Endothelial cell of umbilical vein (primary cell): ENCODE measurements at regions not wholly inside any gene's neighbourhood (a gene's known extent, or its start where the extent isn't known, plus 50 kb on each side); places are given as distances from the start of the nearest gene placed in this dataset.

Experiments
- BruUV-seq: library from RNA; stranded (reverse); fragments of 400-500 nt; replicated peaks from 2 replicates; lab custom pipeline; 2021; lab: Mats Ljungman, UMichigan
- CTCF ChIA-PET: fragments of 300-600, 350-600 bp; sonication (Branson Sonifier 250); formaldehyde crosslinking; loops from one replicate; lab custom pipeline; 2021; ENCODE audit warnings: antibody characterized with exemption, inconsistent platforms; lab: Charles Lee
- POLR2A ChIA-PET: fragments of 300-600, 350-600 bp; sonication (Branson Sonifier 250); formaldehyde crosslinking; loops from one replicate; lab custom pipeline; 2021; ENCODE audit warnings: antibody characterized with exemption, inconsistent platforms; lab: Charles Lee
- DNase-seq: peaks from one replicate; pipeline ENCODE4 v3.0.0-alpha.2; 2011; ENCODE audit warnings: low read depth, low spot score
- FAIRE-seq: peaks from 2 replicates; lab custom pipeline; 2011; peaks lifted over from hg19 to GRCh38; lab: Jason Lieb, UNC
- H2AFZ ChIP-seq: 2 replicates; pipeline ENCODE4 v1.6.0; 2012; ENCODE audit warnings: low read depth, low read length, control low read depth, inconsistent platforms
- H3K27ac ChIP-seq: 2 replicates; pipeline ENCODE4 v1.5.1; 2011; ENCODE audit warnings: low read depth, mild to moderate bottlenecking, control low read depth, low read length, moderate library complexity; ENCODE audit not compliant: insufficient read depth
- H3K27me3 ChIP-seq, 2 experiments: 2 replicates each; pipeline versions ENCODE4 v1.6.0 to v1.6.1; 2011; ENCODE audit warnings: low read length in 2 of 2, mixed read lengths in 1 of 2; ENCODE audit not compliant: control insufficient read depth in 2 of 2, insufficient read depth in 2 of 2
- H3K36me3 ChIP-seq, 2 experiments: 2 replicates in 1 of 2; 3 replicates in 1 of 2; pipeline ENCODE4 v1.5.1; 2011; ENCODE audit warnings: low read length in 2 of 2, mild to moderate bottlenecking in 1 of 2, moderate library complexity in 1 of 2; ENCODE audit not compliant: control insufficient read depth in 2 of 2, insufficient read depth in 2 of 2; ENCODE audit errors: extremely low read depth in 1 of 2
- H3K4me1 ChIP-seq: 3 replicates; pipeline ENCODE4 v1.5.1; 2011; ENCODE audit warnings: mild to moderate bottlenecking, low read length; ENCODE audit not compliant: control insufficient read depth, insufficient read depth; ENCODE audit errors: extremely low read depth
- H3K4me2 ChIP-seq: 2 replicates; pipeline ENCODE4 v1.6.1; 2011; ENCODE audit warnings: low read length, control low read depth, mixed read lengths; ENCODE audit not compliant: insufficient read depth
- H3K4me3 ChIP-seq, 3 experiments: fragments of 200-600 bp in 1 of 3; sonication (generic), shearing (Covaris generic) in 1 of 3; replicated peaks in 1 of 3; 2 replicates each; pipeline ENCODE4 v1.5.1; 2011 to 2016; ENCODE audit warnings: control low read depth in 3 of 3, low read length in 3 of 3, mild to moderate bottlenecking in 2 of 3, inconsistent platforms in 1 of 3, low read depth in 1 of 3, moderate library complexity in 1 of 3; ENCODE audit not compliant: insufficient read depth in 1 of 3
- H3K79me2 ChIP-seq: 2 replicates; pipeline ENCODE4 v1.6.0; 2012; ENCODE audit warnings: low read length, inconsistent platforms; ENCODE audit not compliant: control insufficient read depth, insufficient read depth
- H3K9ac ChIP-seq: replicated peaks from 2 replicates; pipeline ENCODE3; 2011; ENCODE audit warnings: low read length, control low read depth; ENCODE audit not compliant: insufficient read depth; ENCODE audit errors: extremely low read depth
- H3K9me1 ChIP-seq: replicated peaks from 3 replicates; pipeline ENCODE4 v1.6.0; 2011; ENCODE audit warnings: mild to moderate bottlenecking, low read length; ENCODE audit not compliant: control insufficient read depth, insufficient read depth; ENCODE audit errors: extremely low read depth
- H3K9me3 ChIP-seq: replicated peaks from 2 replicates; pipeline ENCODE4 v1.5.1; 2012; ENCODE audit warnings: low read length, inconsistent platforms; ENCODE audit not compliant: control insufficient read depth, insufficient read depth
- H4K20me1 ChIP-seq: replicated peaks from 2 replicates; pipeline ENCODE3; 2011; ENCODE audit warnings: mild to moderate bottlenecking, low read length; ENCODE audit not compliant: control insufficient read depth, insufficient read depth; ENCODE audit errors: extremely low read depth
- EZH2 ChIP-seq: IDR thresholded peaks from 2 replicates; pipeline ENCODE4 v1.6.1; 2012; ENCODE audit warnings: borderline replicate concordance, low read depth, mild to moderate bottlenecking, moderate library complexity, low read length, inconsistent platforms; ENCODE audit not compliant: severe bottlenecking
- FOS ChIP-seq: IDR thresholded peaks from 2 replicates; pipeline ENCODE4 v1.6.1; 2011; ENCODE audit warnings: mild to moderate bottlenecking, low read length, moderate library complexity, borderline replicate concordance; ENCODE audit not compliant: insufficient read depth
- GATA2 ChIP-seq: IDR thresholded peaks from 2 replicates; pipeline ENCODE4 v1.7.0; 2011; ENCODE audit warnings: low read depth, mild to moderate bottlenecking, moderate library complexity, mixed read lengths, low read length; ENCODE audit not compliant: insufficient read length, insufficient read depth
- MAX ChIP-seq: IDR thresholded peaks from 2 replicates; pipeline ENCODE4 v1.6.1; 2011; ENCODE audit not compliant: insufficient read depth, insufficient read length
- POLR2AphosphoS5 ChIP-seq: IDR thresholded peaks from 2 replicates; pipeline ENCODE4 v1.6.1; 2012; ENCODE audit warnings: low read depth, mild to moderate bottlenecking, control low read depth, low read length, moderate library complexity; ENCODE audit not compliant: insufficient read depth
- dilution Hi-C: fragments of 300-500 bp; cut with MboI; formaldehyde crosslinking; loops from one replicate; pipeline ENCODE4 v1.15.0; 2019; ENCODE audit warnings: low sequenced_read_pairs; ENCODE audit not compliant: extremely low pct_ligation_motif_present
- intact Hi-C: fragments of 100-400 bp; cut with micrococcal nuclease; formaldehyde crosslinking; loops from one replicate; pipeline ENCODE4 v1.10.0; 2022

GRCh38 chr2:53130441-53130943, 637.1 kb upstream of the CHAC2 start:
- no peaks in the 10 kb centered on the region for H4K20me1 ChIP-seq
- TF ChIP-seq EZH2: no peak
- TF ChIP-seq POLR2AphosphoS5: no peak
- H3K27me3 ChIP-seq: no peaks in the 10 kb centered on the region
- no peak for DNase-seq
- H3K4me2 ChIP-seq: no peak overlapping the region
- dilution Hi-C loops (no loop called here), intact Hi-C loops (no loop called here)
- POLR2A ChIA-PET: no interaction called here
- CTCF ChIA-PET: no interaction called here
- no peaks in the 10 kb centered on the region for H3K79me2 ChIP-seq
- BruUV-seq: no TSS peak
- no peak overlapping the region for H2AFZ ChIP-seq
- no peaks in the 10 kb centered on the region for H3K9me3 ChIP-seq
- no peak overlapping the region for H3K9ac ChIP-seq
- peaks cover 3% of the 10 kb centered on the region for H3K4me1 ChIP-seq
- no peak for FAIRE-seq
- H3K9me1 ChIP-seq: no peaks in the 10 kb centered on the region
- H3K27ac ChIP-seq: no peak overlapping the region
- H3K4me3 ChIP-seq: no peak overlapping the region
- no peaks in the 10 kb centered on the region for H3K36me3 ChIP-seq

GRCh38 chr2:53129851-53130250, 637.8 kb upstream of the CHAC2 start:
- Histone ChIP-seq H3K9ac (no peak overlapping the region), H3K4me2 (no peak overlapping the region), H3K9me1 (no peaks in the 10 kb centered on the region), H3K36me3 (no peaks in the 10 kb centered on the region), H3K27me3 (no peaks in the 10 kb centered on the region), H4K20me1 (no peaks in the 10 kb centered on the region), H2AFZ (no peak overlapping the region), H3K27ac (no peak overlapping the region), H3K79me2 (no peaks in the 10 kb centered on the region), H3K9me3 (no peaks in the 10 kb centered on the region), H3K4me1 (peaks cover 3% of the 10 kb centered on the region), H3K4me3 (no peak overlapping the region)
- CTCF ChIA-PET: no interaction called here
- DNase-seq (no peak), FAIRE-seq (no peak)
- intact Hi-C loops (no loop called here), dilution Hi-C loops (no loop called here)
- BruUV-seq: no TSS peak
- POLR2A ChIA-PET: no interaction called here
- TF ChIP-seq GATA2: no peak
- TF ChIP-seq FOS: no peak
- TF ChIP-seq MAX: no peak
